Fibroblast of skin of back (primary cell): ENCODE measurements at regions not wholly inside any gene's neighbourhood (a gene's known extent, or its start where the extent isn't known, plus 50 kb on each side); places are given as distances from the start of the nearest gene placed in this dataset.
"Not testable (repeated sequence)": the region's sequence is repeated elsewhere in the genome, so short reads cannot be mapped to it uniquely, and the experiment has no call there.

Source experiments
- DNase-seq: peaks from one replicate; pipeline ENCODE4 v3.0.0-alpha.2; 2013

- DNase-seq, result no peak
Observed at GRCh38 chr5:123751670-123752069, 239.7 kb downstream of the CSNK1G3 start.

DNA sequence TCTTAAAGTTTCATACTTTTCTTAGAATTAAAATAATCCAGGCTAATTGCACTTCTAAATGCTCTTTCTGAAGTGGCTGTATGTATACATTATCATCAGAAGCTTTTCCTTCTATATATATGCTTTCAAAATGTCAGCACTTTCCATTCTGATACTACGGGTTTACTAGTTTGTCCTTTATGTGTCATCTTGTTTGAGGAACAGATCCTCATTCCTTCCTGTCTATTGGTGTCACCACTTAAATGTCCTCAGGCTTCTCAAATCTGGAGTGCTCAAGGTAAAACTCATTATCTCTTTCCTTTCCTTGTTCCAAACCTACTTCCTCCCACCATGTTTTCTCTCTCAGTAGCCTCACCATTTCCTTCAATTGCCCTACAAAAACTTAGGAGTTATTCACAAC, 236.3 kb downstream of the CSNK1G3 start:
- DNase-seq, result no peak

- no peak for DNase-seq
Observed at GRCh38 chr5:123746683-123747360, 234.8 kb downstream of the CSNK1G3 start.

- no peak for DNase-seq
Observed at GRCh38 chr5:123743990-123744583, 232.1 kb downstream of the CSNK1G3 start.

DNA sequence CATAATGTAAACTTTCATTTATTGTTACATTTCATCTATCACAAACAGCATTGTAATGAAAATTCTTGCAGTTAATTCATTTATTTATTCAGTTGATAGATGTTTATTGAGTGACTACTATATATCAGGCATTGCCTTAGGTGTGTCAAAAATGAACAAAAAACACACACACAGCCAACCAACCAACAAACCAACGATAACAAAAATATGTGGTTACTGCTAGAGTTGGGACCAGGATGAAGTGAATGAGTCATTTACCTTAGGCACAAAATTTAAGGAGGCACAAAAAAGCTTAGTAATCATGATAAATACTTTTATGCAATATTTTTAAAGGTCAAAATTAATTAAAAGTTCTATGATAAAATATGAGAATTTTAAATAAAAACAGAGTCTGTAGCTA, 223.4 kb downstream of the CSNK1G3 start:
- DNase-seq, result no peak

DNA sequence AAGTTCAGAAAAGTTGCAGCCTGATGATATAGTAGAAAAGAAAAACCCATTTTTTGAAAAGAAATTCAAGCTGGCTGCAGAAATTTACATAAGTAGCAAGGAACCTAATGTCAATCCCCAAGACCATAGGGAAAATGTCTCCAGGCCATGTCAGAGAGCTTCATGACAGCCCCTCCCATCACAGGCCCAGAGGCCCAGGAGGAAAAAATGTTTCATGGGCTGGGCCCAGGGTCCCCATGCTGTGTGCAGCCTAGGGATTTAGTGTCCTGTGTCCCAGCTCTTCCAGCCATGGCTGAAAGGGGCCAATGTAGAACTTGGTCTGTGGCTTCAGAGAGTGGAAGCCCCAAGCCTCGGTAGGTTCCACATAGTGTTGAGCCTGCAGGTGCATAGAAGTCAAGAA, 220.3 kb downstream of the CSNK1G3 start:
- no peak for DNase-seq

GRCh38 chr5:123722451-123722850, 210.5 kb downstream of the CSNK1G3 start:
- no peak for DNase-seq

- no peak for DNase-seq
Observed at GRCh38 chr5:123721675-123722276, 209.8 kb downstream of the CSNK1G3 start.

DNA sequence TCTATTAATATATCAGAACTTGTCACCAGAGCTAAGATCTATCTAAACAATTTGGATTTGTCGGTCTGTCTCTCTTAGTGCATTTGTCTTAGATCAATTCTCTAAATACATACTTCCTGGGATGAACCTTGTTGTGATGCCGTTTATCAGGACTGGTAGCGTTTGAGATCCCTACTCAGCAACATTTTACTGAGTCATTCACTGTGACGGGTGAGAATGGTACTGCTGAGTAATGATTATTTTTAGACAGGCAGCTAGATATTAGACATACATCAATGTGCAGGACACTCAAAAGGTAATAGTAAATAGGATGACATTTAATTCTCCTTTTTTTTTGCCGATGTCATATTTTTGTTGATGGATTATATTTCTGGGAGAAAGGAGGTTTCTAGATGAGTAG, 209.0 kb downstream of the CSNK1G3 start:
- no peak for DNase-seq

- no peak for DNase-seq
Observed at GRCh38 chr5:123720339-123720738, 208.4 kb downstream of the CSNK1G3 start.

- no peak for DNase-seq
Observed at GRCh38 chr5:123719004-123719403, 207.0 kb downstream of the CSNK1G3 start.

GRCh38 chr5:123718238-123718637, 206.3 kb downstream of the CSNK1G3 start:
- no peak for DNase-seq

GRCh38 chr5:123717139-123717538, 205.2 kb downstream of the CSNK1G3 start:
- peak; percentile 83 for DNase-seq

- peak; percentile 49 for DNase-seq
Observed at GRCh38 chr5:123710031-123710430, 198.1 kb downstream of the CSNK1G3 start.

DNA sequence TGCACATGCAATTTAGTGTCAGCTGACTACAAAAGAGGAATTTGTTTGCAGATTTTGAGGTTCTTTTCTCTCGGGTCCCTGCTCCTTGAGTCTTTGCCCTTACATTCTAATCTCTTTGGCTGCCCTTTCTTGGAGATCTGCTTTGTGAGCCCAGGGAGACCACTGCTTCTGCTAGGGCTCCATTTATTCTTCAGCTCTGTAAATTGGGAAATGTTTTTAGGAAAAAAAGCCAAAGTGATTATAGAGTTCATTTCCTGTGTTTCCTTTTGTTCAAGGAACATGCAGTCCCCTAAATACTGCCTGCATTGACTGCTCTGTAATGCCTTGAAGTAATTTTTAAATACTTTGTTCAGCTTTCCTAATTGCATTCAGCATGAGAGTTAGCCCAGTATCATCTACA, 197.4 kb downstream of the CSNK1G3 start:
- no peak for DNase-seq

GRCh38 chr5:123708074-123708806, 196.3 kb downstream of the CSNK1G3 start:
- peak; percentile 100 for DNase-seq

DNA sequence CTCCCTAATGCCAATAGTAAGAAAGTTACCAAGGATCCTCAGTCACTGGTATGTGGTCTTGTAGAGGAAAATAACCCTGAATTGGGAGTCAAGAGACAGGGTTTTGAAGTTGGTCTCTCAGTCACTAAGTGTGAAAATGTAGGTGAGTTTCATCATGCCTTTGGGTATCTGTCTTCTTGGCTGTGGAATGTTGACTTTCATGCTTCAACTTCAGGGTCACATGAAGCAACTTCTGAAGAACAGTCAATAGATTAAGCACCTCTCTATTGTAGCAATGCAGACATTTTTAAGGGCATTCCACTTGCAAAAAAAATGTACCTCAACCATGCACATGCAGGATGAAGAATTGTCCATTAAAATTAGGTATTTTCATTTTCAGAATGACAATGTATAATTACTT, 194.6 kb downstream of the CSNK1G3 start:
- no peak for DNase-seq

DNA sequence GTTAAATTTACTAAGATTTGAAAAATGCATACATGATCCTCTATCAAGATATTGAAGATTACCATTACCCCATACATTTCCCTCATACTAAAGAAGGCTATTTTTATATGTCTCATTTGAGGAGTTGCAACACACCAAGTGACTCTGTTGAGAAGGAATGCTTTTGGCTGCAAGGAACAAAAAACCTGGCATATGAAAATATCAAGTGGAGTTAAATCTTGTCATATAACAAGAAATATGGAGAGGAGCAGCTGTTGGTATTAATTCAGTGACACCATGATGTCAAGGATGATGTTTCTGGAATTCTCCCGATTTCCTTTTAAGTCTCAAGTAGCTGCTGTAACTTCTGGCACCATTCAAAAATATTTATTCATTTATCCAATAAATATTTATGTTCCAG, 193.8 kb downstream of the CSNK1G3 start:
- peak; percentile 82 for DNase-seq

- DNase-seq, result no peak
Observed at GRCh38 chr5:123701511-123702200, 189.7 kb downstream of the CSNK1G3 start.

DNA sequence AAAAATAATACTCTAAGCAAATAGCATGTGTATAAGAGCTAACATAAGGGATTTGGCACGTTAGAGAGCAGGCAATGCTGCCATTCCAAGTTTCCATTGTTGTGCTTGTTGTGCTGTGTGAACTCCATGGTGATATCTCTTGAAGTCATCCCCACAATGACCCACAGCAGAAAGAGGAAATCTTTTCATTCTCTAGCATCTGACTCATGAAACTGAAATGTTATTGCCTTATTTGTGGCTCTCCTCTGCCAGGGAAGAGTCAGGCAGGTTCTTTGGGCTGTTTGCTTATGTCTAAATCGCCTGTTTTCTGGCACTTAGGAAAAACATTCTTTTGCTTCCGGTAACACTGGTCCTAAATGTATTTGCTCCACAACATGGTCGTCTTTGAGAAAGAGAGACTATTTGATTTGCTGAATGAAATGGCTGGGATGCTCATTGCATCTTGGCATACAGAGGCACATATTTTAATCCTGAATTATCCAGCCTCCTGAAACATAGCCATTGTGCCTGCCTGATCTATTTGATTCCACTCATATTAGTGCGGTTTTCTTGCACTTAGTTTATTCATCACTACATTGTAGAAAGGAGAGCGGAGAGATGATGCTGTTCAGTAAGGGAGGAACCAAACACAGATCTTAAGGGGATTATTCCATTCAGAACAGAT, 188.8 kb downstream of the CSNK1G3 start:
- DNase-seq, result peak; percentile 99

DNA sequence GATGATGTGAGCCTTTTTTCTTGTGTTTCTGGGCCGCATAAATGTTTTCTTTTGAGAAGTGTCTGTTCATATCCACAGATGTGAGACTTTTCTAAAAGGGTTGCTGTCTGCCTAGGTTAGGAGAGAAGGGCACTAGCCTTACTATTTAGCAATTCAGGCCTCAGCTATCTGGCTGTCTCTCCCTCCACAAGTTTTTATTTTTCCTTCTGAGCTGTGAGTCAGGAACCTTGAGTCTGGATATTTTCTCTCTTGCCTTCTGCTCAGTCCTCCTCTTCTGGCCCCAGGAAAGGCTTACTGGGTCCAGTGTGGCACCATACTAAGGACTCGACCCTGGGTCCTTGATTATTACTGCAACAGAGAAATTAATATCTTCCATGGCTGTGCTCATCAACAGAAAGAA, 187.6 kb downstream of the CSNK1G3 start:
- no peak for DNase-seq

DNA sequence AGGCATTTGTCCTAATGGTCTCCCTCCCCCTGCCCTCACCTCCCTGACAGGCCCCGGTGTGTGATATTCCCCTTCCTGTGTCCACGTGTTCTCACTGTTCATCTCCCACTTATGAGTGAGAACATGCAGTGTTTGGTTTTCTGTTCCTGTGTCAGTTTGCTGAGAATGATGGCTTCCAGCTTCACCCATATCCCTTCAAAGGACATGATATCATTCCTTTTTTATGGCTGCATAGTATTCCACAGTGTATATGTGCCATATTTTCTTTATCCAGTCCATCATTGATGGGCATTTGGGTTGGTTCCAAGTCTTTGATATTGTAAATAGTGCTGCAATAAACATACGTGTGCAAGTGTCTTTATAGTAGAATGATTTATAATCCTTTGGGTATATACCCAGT, 187.0 kb downstream of the CSNK1G3 start:
- DNase-seq, result not testable (repeated sequence)
